Osteoblast (primary cell): ENCODE measurements at regions not wholly inside any gene's neighbourhood (a gene's known extent, or its start where the extent isn't known, plus 50 kb on each side); places are given as distances from the start of the nearest gene placed in this dataset.

Experiments
- DNase-seq: peaks from one replicate; pipeline ENCODE4 v3.0.0; 2011; ENCODE audit warnings: low spot score, mixed read lengths; ENCODE audit not compliant: insufficient read length; ENCODE audit errors: missing footprints
- H2AFZ ChIP-seq: 2 replicates; pipeline ENCODE4 v1.6.0; 2011; ENCODE audit warnings: mild to moderate bottlenecking, low read length
- H3K27ac ChIP-seq: 2 replicates; pipeline ENCODE4 v1.5.1; 2011; ENCODE audit warnings: mild to moderate bottlenecking, low read depth, low read length, moderate library complexity
- H3K27me3 ChIP-seq: 2 replicates; pipeline ENCODE4 v1.6.0; 2012; ENCODE audit warnings: mild to moderate bottlenecking, control low read depth, inconsistent platforms, low read length, moderate library complexity; ENCODE audit not compliant: insufficient read depth
- H3K36me3 ChIP-seq: 2 replicates; pipeline ENCODE4 v1.5.1; 2011; ENCODE audit warnings: mild to moderate bottlenecking, low read length, control low read depth, moderate library complexity; ENCODE audit not compliant: insufficient read depth
- H3K4me1 ChIP-seq: 2 replicates; pipeline ENCODE4 v1.5.1; 2011; ENCODE audit warnings: mild to moderate bottlenecking, low read length, control low read depth, moderate library complexity; ENCODE audit not compliant: insufficient read depth
- H3K4me2 ChIP-seq: 2 replicates; pipeline ENCODE4 v1.6.0; 2011; ENCODE audit warnings: mild to moderate bottlenecking, low read length; ENCODE audit not compliant: insufficient read depth
- H3K4me3 ChIP-seq: fragments of 200-600 bp; sonication (generic); 3 replicates; pipeline ENCODE4 v1.5.1; 2012; ENCODE audit warnings: mild to moderate bottlenecking, low read length, inconsistent platforms; ENCODE audit not compliant: insufficient read depth
- H3K79me2 ChIP-seq: 2 replicates; pipeline ENCODE4 v1.6.0; 2012; ENCODE audit warnings: mild to moderate bottlenecking, low read length, control low read depth, inconsistent platforms; ENCODE audit not compliant: insufficient read depth
- H3K9me3 ChIP-seq: 2 replicates; pipeline ENCODE4 v1.5.1; 2011; ENCODE audit warnings: low read depth, low read length, control low read depth
- H4K20me1 ChIP-seq: 2 replicates; pipeline ENCODE4 v1.6.0; 2012; ENCODE audit warnings: mild to moderate bottlenecking, low read length, control low read depth; ENCODE audit not compliant: insufficient read depth
- CTCF ChIP-seq: IDR thresholded peaks from 2 replicates; pipeline ENCODE4 v1.5.1; 2011; ENCODE audit warnings: mild to moderate bottlenecking, low read depth, low read length, moderate library complexity; ENCODE audit errors: extremely low read depth

DNA sequence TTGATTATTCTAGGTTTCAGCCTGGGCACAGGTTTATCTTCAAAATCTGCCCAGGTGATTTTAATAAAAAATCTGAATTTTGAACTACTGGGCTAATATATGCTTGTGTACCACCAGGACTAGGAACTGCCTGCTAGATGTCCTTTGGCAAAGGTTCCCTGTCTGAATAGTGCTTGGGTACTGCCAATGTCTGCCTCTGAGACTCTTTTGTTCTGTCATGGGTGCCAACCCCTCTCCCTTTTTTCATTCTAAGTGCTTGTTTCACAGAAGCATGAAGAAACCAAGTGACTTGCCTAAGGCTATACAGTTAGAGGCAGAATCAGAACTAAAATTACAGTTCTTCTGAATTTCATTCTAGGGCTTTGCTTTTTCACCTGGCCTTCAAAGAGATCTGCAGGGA, 106.3 kb upstream of the CACHD1 start:
- Histone ChIP-seq H3K4me3 (no peak overlapping the region), H3K4me1 (no peaks in the 10 kb centered on the region), H3K9me3 (no peaks in the 10 kb centered on the region), H4K20me1 (no peaks in the 10 kb centered on the region), H3K79me2 (no peaks in the 10 kb centered on the region), H3K4me2 (no peak overlapping the region), H3K36me3 (no peaks in the 10 kb centered on the region), H2AFZ (no peak overlapping the region), H3K27ac (no peak overlapping the region), H3K27me3 (no peaks in the 10 kb centered on the region)
- no peak for TF ChIP-seq CTCF
- DNase-seq = no peak

- no peaks in the 10 kb centered on the region for H4K20me1 ChIP-seq
- TF ChIP-seq CTCF = no peak
Measured at GRCh38 chr1:64366821-64367220, 103.1 kb upstream of the CACHD1 start.

GRCh38 chr1:64368344-64368743, 101.6 kb upstream of the CACHD1 start:
- no peak for DNase-seq
- H3K4me1 ChIP-seq = no peaks in the 10 kb centered on the region
- no peaks in the 10 kb centered on the region for H3K27me3 ChIP-seq
- no peak overlapping the region for H2AFZ ChIP-seq
- TF ChIP-seq CTCF = no peak
- no peak overlapping the region for H3K4me2 ChIP-seq
- no peak overlapping the region for H3K27ac ChIP-seq
- no peaks in the 10 kb centered on the region for H3K9me3 ChIP-seq
- no peaks in the 10 kb centered on the region for H4K20me1 ChIP-seq
- no peaks in the 10 kb centered on the region for H3K79me2 ChIP-seq
- H3K36me3 ChIP-seq = no peaks in the 10 kb centered on the region
- no peak overlapping the region for H3K4me3 ChIP-seq

More at GRCh38 chr1:64366821-64367220, 103.1 kb upstream of the CACHD1 start:
- no peak overlapping the region for H3K27ac ChIP-seq
- H3K9me3 ChIP-seq = no peaks in the 10 kb centered on the region
- DNase-seq = no peak
- H2AFZ ChIP-seq = no peak overlapping the region
- H3K79me2 ChIP-seq = no peaks in the 10 kb centered on the region
- H3K4me3 ChIP-seq = no peak overlapping the region
- no peak overlapping the region for H3K4me2 ChIP-seq
- H3K4me1 ChIP-seq = no peaks in the 10 kb centered on the region
- no peaks in the 10 kb centered on the region for H3K36me3 ChIP-seq
- no peaks in the 10 kb centered on the region for H3K27me3 ChIP-seq

DNA sequence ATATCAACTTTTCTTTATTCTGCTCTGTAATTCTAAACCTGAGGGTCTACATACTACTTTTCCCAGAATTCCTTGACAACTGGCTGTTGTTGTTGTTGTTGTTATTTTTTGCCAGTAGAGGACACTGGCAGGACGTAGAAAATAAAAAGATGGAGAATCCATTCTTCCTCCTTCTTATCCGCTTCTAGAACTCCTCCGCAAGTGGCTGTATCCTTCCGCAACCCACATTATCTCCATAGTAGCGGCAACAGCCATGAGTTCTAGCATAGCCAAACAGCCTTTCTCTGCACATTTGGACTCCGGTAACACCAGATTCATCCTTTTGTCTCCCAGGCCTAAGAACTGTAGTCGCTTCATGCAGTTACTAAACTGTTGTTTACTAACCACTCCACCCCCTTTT, 91.1 kb upstream of the CACHD1 start:
- H4K20me1 ChIP-seq = no peaks in the 10 kb centered on the region
- no peak for TF ChIP-seq CTCF
- no peak overlapping the region for H2AFZ ChIP-seq
- no peaks in the 10 kb centered on the region for H3K4me1 ChIP-seq
- no peaks in the 10 kb centered on the region for H3K36me3 ChIP-seq
- H3K4me2 ChIP-seq = no peak overlapping the region
- H3K9me3 ChIP-seq = no peaks in the 10 kb centered on the region
- no peak for DNase-seq
- no peak overlapping the region for H3K4me3 ChIP-seq
- H3K79me2 ChIP-seq = no peaks in the 10 kb centered on the region
- H3K27me3 ChIP-seq = no peaks in the 10 kb centered on the region
- no peak overlapping the region for H3K27ac ChIP-seq
